ENCODE measurements at regions not wholly inside any gene's neighbourhood (a gene's known extent, or its start where the extent isn't known, plus 50 kb on each side); places are given as distances from the start of the nearest gene placed in this dataset.

DNA sequence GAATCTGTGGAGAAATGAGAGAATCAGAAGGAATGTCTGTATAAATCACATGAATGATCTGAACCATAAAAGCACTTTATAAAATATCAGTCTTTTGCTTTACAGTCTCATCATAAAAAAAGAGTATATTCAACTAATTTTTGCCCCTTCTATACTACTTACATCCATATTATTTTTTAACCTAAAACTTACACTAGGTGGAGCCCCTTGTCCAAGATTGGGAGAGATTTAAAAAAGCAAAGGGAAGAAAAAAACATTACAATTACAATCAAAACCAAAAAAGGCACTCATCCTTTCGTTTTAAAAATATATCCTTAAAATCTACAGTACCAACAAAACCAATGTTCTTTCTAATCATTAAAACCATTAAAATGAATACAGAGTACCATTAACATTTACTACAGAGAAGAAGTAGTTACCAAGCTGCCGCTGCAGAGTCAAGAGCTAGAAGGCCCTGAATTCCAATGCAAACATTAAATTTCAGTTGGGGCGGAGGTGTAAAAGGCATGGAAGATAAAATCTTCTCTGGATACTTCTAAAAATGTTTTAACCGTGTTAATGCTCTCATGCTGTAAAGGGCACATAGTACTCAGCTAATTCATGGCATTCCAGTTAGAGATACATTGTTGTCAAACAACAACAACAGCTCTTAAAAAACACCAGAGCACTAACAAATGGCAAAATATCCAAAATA, 56.7 kb upstream of the EPB41L3 start:
- Histone ChIP-seq H3K4me3 (ENCODE audit: low read length in 2 of 2) (no peak overlapping the region), H3K9me3 (ENCODE audit: control insufficient read depth in 2 of 2, insufficient read depth in 1 of 2, low read length in 1 of 2) (no peaks in the 10 kb centered on the region), H3K27me3 (ENCODE audit: control insufficient read depth in 2 of 2, insufficient read depth in 1 of 2, low read length in 1 of 2) (no peaks in the 10 kb centered on the region), H3K4me1 (ENCODE audit: control insufficient read depth in 2 of 2, insufficient read depth in 2 of 2, low read length in 2 of 2) (no peaks in the 10 kb centered on the region), H3K36me3 (ENCODE audit: control insufficient read depth in 2 of 2, insufficient read depth in 2 of 2, low read length in 1 of 2) (no peaks in the 10 kb centered on the region), H3K27ac (ENCODE audit: low read depth in 1 of 2, low read length in 1 of 2) (no peak overlapping the region)
- peak in 1 of 9 donors; percentile 3 for DNase-seq (ENCODE audit: low read depth in 6 of 9, low spot score in 9 of 9)
- WGBS = 60% methylated on average over 4 of the region's 4 CpGs

DNA sequence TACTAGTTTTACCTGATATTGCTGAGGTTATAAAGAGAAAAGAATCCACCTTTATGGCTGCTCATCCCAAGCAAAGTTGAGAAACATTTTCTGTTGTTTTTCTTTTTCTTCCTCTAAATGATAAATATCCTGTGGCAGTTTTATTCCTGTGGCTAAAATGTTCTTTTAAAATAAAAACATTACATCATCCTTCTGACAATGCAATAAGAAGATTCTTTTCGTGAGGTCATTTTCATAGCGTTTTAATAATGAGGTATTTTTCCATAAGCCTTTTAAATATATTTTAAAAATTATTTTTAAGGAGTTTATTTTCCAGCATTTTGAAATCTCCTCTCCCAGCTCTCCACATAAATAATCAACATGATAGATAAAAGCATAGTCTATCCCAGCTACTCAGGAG, 52.8 kb upstream of the EPB41L3 start:
- Histone ChIP-seq H3K36me3 (ENCODE audit: control insufficient read depth in 2 of 2, insufficient read depth in 2 of 2, low read length in 1 of 2) (no peaks in the 10 kb centered on the region), H3K4me3 (ENCODE audit: low read length in 2 of 2) (no peak overlapping the region), H3K4me1 (ENCODE audit: control insufficient read depth in 2 of 2, insufficient read depth in 2 of 2, low read length in 2 of 2) (no peaks in the 10 kb centered on the region), H3K27me3 (ENCODE audit: control insufficient read depth in 2 of 2, insufficient read depth in 1 of 2, low read length in 1 of 2) (no peaks in the 10 kb centered on the region), H3K9me3 (ENCODE audit: control insufficient read depth in 2 of 2, insufficient read depth in 1 of 2, low read length in 1 of 2) (peaks cover 0 to 6% of the 10 kb centered on the region in 2 donors), H3K27ac (ENCODE audit: low read depth in 1 of 2, low read length in 1 of 2) (no peak overlapping the region)
- WGBS = 94% methylated on average over 2 of the region's 2 CpGs
- DNase-seq (ENCODE audit: low read depth in 6 of 9, low spot score in 9 of 9) = no peak

All from thymus (tissue), 11 donors.